ENCODE measurements at regions not wholly inside any gene's neighbourhood (a gene's known extent, or its start where the extent isn't known, plus 50 kb on each side); places are given as distances from the start of the nearest gene placed in this dataset.

- no peak for DNase-seq
Measured at GRCh38 chr20:60486315-60486714, 528.1 kb downstream of the CDH26 start.

- DNase-seq: no peak
Measured at GRCh38 chr20:60486937-60487336, 528.7 kb downstream of the CDH26 start.

- no peak for DNase-seq
Measured at GRCh38 chr20:60490217-60491050, 532.2 kb downstream of the CDH26 start.

GRCh38 chr20:60491051-60491581 lies 532.9 kb downstream of the CDH26 start:
- no peak for DNase-seq

GRCh38 chr20:60494476-60494875 lies 536.3 kb downstream of the CDH26 start:
- no peak for DNase-seq

- DNase-seq: no peak
Measured at GRCh38 chr20:60497298-60498035, 539.2 kb downstream of the CDH26 start.

- DNase-seq: no peak
Measured at GRCh38 chr20:60500038-60500701, 541.9 kb downstream of the CDH26 start.

GRCh38 chr20:60501048-60501447 lies 542.8 kb downstream of the CDH26 start:
- DNase-seq: no peak

- no peak for DNase-seq
Measured at GRCh38 chr20:60502881-60503280, 544.7 kb downstream of the CDH26 start.

- DNase-seq: no peak
Measured at GRCh38 chr20:60505423-60505822, 547.2 kb downstream of the CDH26 start.

GRCh38 chr20:60506061-60506460 lies 547.8 kb downstream of the CDH26 start:
- no peak for DNase-seq

- no peak for DNase-seq
Measured at GRCh38 chr20:60507087-60507694, 549.0 kb downstream of the CDH26 start.

GRCh38 chr20:60509407-60509806 lies 551.2 kb downstream of the CDH26 start:
- no peak for DNase-seq

GRCh38 chr20:60510356-60510755 lies 552.1 kb downstream of the CDH26 start:
- DNase-seq: no peak

GRCh38 chr20:60512443-60512842 lies 554.2 kb downstream of the CDH26 start:
- DNase-seq: no peak

GRCh38 chr20:60513141-60513540 lies 554.9 kb downstream of the CDH26 start:
- no peak for DNase-seq

GRCh38 chr20:60516442-60516841 lies 558.2 kb downstream of the CDH26 start:
- no peak for DNase-seq

GRCh38 chr20:60518022-60518421 lies 559.8 kb downstream of the CDH26 start:
- no peak for DNase-seq

- no peak for DNase-seq
Measured at GRCh38 chr20:60525397-60525796, 567.2 kb downstream of the CDH26 start.

GRCh38 chr20:60527656-60528055 lies 569.4 kb downstream of the CDH26 start:
- DNase-seq: no peak

- no peak for DNase-seq
Measured at GRCh38 chr20:60528141-60528540, 569.9 kb downstream of the CDH26 start.

GRCh38 chr20:60529149-60529548 lies 570.9 kb downstream of the CDH26 start:
- DNase-seq: no peak

- no peak for DNase-seq
Measured at GRCh38 chr20:60535211-60535610, 577.0 kb downstream of the CDH26 start.
